HG02798 (cell line): ENCODE measurements at regions not wholly inside any gene's neighbourhood (a gene's known extent, or its start where the extent isn't known, plus 50 kb on each side); places are given as distances from the start of the nearest gene placed in this dataset.
"Not testable (repeated sequence)": the region's sequence is repeated elsewhere in the genome, so short reads cannot be mapped to it uniquely, and the experiment has no call there.

Experiments used
- ATAC-seq: cut with Tn5 transposase; IDR thresholded peaks from one replicate; pipeline ENCODE4 v1.9.1; 2021; ENCODE audit warnings: mild to moderate bottlenecking; ENCODE audit not compliant: unreplicated experiment, poor library complexity

DNA sequence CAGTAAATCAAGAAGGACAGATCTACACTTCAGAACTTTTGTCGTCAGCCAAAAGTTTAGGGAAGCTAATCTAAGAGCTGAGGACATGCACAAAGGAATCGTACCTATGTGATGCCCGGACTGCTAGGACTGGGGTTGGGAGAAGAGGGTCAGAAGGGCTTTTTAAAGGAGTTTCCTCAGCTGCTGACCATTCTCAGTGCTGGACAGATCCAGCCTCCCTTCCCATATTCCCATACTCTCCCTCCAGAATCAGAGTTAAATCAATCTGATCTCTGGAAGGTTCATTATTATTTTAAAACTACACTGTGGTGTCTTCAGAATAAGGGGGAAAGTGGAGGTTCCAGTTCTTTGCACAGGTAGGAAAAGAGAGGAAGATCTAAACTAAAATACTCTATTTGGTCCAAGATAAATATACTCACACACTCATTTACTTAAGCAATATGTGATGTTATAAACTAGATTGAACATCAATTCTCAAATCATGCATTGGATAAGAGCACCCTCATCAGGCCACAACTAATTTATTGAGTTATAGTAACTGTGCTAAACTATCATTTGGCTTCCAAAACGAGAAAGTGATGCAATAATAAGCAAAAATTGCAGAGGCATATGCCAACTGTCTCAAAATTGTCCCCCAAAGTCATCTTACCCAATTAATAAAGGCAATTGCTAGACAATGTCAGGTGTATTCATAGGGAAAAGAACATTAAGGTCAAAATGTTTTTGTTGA is 124.7 kb downstream of the HNRNPD start:
- ATAC-seq, result no peak

DNA sequence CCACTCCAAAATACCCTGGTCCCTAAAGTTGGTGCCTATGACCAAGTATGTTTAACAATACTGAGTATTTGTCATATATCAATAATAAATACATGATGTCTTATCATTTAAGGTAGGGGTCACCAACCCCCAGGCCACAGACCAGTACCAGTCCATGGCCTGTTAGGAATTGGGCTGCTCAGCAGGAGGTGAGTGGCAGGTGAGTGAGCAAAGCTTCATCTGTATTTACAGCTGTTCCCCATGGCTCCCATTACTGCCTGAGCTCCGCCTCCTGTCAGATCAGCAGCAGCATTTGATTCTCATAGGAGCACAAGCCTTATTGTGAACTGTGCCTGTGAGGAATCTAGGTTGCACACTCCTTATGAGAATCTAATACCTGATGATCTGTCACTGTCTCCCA is 126.2 kb downstream of the HNRNPD start:
- ATAC-seq, result no peak

DNA sequence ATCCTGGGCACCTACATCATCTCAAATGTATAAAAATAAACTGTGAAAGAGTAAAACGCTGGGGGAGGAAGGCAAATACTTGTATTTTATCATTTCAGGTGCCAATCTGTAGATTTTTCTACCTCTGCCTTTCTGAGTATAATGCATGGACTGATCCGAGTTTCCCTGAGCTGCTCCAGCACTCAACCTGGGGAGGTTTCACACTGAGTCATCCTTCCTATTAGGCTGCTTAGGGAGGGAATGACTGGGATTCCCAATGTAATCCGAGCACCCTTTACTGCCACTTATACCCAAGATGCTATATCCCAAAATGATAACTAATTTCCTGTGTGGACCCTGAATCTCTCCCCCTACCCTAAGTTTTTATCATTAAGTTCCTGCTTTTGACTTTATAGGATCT is 126.6 kb downstream of the HNRNPD start:
- ATAC-seq, result no peak

DNA sequence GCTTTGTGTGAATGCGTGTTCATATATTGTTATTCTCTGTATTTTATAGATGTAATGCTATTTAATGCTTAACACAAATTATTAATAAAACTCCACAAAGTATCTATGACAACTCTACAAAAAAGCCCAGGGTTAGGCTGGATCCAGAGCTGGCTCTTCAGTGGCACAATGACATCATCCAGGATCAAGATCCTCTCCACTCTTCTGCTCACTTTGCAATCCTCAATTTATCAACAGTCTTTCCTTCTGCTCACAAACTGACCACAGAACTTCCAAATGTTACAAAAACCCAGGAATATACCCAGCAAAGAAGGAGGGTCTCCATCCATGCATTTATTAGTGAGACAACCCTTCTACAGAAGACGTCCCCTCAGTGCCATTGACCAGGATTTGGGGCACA is 132.3 kb downstream of the HNRNPD start:
- ATAC-seq, result no peak

DNA sequence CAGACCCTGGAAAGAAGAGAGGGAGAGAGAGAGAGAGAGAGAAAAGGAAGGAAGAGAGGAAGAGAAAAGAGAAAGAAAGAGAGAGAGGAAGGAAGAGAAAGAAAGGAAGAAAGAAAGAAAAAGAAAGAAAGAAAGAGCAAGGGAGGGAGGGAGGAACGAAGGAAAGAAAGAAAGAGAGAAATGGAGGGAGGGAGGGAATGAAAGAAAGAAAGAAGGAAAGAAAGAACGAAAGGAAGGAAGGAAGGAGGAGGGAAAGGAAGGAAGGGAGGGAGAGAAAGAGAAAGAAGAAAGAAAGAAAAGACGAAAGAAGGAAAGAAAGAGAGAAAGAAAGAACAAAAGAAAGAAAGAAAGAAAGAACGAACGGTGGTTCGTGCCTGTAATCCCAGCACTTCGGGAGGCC is 133.4 kb downstream of the HNRNPD start:
- no peak for ATAC-seq

DNA sequence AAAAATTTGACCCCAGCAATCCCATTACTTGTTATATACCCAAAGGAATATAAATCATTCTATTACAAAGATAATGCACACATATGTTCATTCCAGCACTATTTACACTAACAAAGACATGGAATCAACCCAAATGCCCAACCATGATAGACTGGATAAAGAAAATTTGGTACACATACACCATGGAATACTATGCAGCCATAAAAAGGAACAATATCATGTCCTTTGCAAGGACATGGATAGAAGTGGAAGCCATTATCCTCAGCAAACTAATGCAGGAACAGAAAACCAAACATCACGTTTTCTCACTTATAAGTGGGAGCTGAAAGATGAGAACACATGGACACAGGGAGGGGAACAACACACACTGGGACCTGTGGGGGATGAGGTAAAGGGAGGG is 136.6 kb downstream of the HNRNPD start:
- not testable (repeated sequence) for ATAC-seq

DNA sequence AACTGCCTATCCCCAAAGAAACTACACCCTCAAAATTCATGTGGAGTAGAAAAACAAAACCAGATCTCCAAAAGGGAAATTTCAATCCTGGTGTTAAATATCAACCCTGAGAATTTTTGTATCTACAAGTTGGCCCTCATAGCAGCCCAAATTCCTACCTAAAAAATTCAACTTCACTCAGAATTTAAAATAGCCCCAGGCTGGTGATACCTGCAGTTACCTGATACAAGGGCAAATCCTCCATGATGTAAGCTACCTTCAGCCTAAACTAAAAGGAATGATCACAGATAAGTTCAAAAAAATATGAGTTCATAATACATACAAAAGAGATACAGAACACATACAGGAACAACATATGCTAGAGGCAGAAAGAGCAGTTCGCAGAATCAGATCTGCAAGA is 138.4 kb downstream of the HNRNPD start:
- ATAC-seq, result no peak

DNA sequence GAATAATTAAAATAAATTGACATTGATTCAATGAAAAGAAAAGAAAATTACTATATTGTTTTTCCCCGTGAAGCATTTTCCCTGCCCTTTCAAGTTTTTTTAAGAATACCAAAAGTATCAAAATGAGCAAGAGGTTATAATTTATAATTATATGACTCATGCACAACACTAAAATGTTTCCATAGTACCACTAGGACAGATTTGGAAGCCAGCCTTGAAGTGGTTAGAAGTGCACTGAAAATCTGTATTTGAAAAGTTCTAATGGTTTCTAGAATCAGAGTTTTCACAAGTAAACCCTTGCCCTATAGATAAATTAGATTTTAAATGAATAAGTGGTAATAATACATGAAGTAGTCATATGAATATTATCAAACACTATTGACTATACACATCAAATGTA is 140.9 kb downstream of the HNRNPD start:
- ATAC-seq, result no peak

DNA sequence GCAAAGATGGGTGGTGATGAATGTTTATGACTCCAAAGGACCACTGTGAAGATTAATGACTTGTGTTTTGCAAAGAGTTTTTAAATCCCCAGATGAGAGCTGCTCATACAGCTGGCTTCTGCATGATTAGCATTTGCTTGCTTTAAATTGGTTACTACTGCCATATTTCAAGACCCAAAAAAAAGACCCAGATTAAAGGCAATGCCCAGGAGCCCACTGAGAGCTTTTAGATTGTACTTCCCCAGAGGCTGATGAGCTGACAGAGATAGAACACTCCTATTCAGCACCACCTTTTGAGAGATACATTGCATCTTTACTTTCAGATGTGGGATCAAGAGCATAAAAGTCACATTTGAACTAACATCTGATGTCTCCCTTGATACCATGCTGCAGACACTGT is 142.0 kb downstream of the HNRNPD start:
- ATAC-seq, result no peak

DNA sequence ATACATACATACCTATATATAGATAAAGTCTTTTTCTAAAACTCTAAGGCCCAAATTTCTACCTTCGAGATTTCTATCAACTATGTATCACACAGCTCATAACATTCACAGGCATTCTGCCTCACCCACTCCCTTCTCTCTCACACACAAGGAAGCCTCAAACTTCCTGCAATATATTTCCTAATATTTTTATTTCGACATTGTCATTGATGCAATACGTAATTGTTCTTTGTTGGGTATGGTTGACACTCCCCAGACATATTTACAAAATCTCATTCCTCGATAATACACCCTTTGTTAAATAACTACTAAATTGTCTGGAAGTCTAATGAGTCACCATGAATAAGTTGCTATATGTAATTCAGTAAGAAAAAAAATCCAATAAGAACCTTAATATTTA is 143.5 kb downstream of the HNRNPD start:
- ATAC-seq, result no peak

DNA sequence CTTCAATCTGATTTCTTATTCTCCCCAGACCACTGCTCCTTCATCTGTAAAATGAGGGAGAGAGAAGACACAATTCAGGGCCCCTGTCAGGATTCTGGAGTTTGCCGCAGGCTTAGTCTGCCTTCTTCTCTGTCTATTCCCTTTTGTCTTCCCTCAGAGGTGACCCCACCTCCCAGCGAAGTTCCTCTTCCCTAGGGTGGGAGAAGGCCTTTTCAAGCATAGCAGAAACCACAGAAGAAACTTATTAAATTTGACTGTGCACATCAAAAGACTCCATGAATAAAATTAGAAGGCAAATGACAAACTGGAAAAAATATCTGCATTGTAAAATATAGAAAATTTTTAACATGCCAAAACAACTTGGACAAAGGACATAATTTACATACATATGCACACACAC is 148.8 kb downstream of the HNRNPD start:
- ATAC-seq, result no peak

DNA sequence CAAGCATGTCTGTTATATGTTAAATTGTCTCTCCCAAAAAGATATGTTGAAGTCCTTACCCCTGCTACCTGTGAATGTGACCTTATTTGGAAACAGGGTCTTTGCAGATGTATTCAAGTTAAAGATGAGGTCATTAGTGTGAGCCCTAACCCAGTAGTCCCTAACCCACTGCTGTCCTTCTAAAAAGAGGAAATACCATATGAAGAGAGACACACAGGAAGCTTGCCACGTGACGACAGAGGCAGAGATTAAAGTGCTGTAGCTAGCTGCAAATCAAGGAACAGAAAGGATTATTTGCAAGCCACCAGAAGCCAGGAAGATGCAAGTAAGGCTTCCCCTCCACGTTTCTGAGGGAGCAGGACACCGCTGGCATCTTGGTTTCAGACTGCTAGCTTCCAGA is 150.1 kb downstream of the HNRNPD start:
- no peak for ATAC-seq

DNA sequence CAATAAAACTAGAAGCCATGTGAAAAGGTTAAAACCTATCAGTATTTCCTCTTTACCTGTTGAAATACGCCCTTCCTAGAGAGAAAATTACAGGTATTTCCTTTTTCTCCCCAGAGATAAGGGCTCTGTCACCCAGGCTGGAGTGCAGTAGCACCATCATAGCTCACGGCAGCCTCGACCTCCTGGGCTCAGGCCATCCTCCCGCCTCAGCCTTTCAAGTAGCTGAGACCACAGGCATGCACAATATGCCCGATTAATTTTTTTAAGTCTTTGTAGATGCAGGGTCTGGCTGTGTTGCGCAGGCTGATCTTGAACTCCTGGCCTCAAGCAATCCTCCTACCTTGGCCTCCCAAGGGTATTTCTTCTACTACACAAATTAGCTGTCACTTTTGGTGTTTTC is 154.4 kb downstream of the HNRNPD start:
- no peak for ATAC-seq

DNA sequence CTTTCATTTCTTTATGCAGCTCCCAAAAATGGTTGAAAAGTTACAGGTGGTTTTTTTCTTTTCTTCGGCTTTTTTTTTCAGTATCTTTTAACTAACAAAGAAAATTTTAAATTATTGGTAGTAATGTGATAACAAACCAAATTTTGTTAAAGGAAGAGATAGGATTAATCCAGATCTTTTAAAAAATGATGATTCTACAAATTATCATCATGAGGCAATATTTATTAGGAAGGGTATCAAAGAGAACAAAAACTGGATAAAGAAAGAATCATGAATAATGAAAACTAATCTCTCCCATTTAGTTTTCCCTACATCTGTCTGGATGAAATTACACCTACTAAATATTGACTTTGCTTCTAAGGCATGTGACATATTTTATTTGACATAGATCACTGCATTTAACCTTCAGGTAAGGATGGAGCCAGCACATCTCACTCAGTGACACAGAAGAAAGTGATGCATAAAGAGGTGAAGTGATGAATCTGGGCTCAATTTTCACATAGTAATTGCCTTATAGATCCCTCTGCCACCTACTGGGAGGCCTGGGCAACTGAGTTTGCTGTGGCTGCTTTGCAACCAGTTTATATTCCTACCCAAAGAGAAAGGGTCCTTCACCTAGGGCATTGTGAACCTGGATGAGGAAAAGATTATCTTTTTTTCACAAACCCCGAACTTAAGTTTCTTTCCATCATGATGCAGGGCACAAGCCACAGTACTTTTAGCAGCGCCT is 155.6 kb downstream of the HNRNPD start:
- no peak for ATAC-seq

DNA sequence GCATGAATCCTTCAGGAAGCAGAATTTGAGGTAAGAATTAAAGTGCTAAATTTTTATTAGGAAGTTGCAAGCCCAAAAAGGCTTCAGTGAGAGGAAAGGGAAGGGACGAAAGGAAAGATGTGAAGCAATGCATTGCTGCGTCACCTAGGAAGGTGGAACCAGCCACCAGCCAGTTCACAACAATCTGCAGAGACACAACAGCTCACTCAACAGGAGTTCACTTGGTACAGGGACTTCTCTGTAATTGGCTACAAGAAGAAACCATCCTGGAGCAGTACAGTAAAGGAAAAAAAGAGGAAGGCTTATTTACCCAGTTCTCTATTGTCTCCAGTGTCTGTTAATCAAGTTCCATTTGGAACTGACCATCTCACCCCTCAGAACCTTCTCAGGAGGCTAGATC is 157.6 kb downstream of the HNRNPD start:
- ATAC-seq, result no peak

DNA sequence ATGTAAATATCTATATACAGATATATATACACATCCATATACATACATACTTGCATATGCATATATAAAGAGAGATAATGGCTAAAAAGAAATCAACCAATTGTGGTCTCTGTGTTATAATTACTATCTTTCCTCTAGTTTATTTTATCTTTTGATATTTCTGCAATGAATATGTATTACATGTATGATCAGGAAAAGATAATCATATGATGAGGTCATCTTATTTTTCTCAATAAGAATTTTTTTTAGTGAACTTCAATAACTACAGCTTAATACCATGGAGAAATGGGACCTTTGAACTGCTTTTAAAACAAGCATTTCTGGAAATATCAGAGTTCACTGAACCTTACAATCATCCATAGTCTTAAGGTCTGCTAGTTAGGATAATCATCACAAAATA is 158.0 kb downstream of the HNRNPD start:
- ATAC-seq, result no peak

DNA sequence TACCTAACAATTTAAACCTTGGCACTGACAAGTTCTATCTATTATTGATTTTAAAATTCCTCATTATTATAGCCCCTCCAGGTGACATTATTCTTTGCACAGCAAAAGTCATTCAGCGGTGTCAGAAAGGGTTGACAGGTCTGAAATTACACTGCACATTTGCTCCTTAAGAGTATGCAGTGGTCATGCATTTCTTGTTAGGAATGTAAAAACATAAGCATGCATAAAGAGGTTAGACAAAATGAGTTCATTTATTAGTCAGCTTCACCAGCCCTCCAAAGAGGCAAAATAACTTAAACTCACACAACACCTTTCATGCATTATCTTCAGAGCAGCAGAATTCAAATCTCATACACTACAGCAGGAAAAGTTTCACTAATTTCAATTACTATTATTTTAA is 158.8 kb downstream of the HNRNPD start:
- no peak for ATAC-seq

DNA sequence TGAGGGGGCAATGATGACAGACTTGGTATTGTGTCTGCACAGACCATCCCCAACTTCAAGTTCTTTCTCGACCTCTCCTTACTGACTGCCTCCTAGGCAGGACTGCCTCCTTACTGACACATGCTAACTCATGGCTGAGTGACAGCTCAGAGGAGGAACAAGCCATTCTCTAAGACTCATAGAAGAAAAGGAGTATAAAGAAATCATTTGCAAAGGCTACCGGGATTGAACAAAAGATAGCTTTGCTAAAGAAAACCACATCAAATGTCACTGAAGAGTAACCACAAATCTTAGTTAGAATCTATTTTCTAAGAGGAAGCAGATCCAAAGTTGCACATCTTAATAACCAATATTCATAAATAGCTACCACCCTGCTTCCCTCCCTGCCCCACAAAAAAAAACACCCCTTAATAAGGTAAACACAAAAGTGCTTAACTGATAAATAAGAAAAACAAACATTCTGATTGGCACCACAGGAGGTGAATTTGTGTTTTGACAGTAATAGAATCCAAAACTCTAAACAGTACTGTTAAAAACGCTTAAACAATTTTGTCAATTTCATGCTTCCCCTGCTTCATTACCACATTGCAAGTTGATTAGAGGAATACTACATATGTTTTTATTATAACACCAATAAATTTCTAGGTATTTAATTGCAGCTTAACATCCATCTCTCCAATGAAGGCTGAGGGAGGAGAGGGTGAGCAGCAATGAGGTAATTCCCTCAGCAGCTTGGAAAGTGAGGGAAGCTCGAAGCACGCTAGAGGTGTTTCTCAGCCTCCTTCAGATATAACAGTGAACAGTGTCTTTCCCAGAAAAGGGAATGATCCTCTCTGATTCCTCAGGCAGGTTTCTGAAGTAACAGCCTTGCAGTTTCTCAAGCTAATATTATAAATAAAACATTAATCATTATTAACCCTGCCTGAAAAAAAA is 160.0 kb downstream of the HNRNPD start:
- ATAC-seq, result no peak

DNA sequence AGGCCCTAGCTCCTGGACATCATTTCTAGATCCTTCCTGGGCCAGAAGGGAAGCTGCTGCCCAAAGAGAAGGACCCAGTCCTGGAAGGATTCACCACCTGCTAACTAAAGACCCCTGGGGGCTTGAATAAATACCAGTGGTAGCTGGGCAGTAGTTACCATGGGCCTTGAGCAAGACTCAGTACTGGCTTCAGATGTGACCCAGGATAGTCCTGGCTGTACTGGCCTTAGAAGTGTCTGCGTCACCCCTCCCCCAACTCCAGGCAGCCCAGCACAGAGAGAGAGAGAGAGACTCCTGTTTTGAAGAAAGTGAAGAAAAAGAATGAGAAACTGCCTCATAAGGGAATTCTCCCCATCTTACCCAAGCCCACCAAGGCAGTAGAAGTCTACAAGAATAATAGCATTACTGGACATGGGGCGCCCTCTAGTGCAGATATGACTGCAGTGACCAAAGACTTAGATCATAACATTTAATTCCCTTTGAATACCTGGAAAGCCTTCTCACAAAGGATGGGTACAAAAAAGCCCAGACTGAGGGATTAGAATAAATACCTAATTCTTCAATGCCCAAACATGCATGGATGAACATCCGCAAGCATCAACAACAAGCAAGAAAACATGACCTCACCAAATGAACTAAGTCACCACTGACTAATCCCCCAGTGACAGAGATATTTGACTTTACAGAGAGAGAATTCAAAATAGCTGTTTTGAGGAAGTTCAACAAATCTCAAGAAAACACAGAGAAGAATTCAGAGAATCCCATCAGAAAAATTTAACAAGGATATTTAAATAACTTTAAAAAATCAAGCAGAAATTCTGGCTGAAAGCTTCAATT is 171.8 kb downstream of the HNRNPD start:
- ATAC-seq, result no peak

DNA sequence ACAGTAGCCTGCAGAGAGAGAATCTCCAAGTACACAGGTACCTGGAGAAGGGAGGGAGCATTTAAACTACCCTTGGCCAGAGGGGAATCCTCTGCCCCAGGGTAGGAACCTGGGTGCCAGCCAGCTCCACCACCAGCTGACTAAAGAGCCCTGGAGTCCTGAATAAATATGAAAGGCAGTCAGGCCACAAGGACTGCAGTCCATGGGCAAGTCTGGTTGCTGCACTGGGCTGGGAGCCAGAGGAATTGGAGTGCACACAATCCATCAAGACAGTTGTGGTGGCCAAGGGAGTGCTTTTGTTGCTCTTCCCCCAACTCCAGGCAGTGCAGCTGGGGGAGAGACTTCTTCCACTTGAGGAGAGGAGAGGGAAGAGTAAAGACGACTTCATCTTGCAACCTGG is 172.5 kb downstream of the HNRNPD start:
- ATAC-seq, result no peak
